SK-MEL-5 (cell line): ENCODE measurements at regions not wholly inside any gene's neighbourhood (a gene's known extent, or its start where the extent isn't known, plus 50 kb on each side); places are given as distances from the start of the nearest gene placed in this dataset.

Source experiments
- DNase-seq: peaks from one replicate; pipeline ENCODE4 v3.0.0-alpha.2; 2016; ENCODE audit warnings: low read depth, low spot score
- in situ Hi-C: cut with HindIII; loops from 2 replicates; pipeline ENCODE4 v1.10.0; 2016; ENCODE audit warnings: low sequenced_read_pairs, high pct_unique_total_duplicates, low pct_unique_long_range_greater_than_20kb

- no peak for DNase-seq
- in situ Hi-C loops: no loop called here
Observed at GRCh38 chr1:38766125-38766524, 93.4 kb downstream of the RRAGC start.

GRCh38 chr1:38763121-38763520 is 96.5 kb downstream of the RRAGC start:
- no peak for DNase-seq
- in situ Hi-C loops: no loop called here

- no peak for DNase-seq
- in situ Hi-C loops: no loop called here
Observed at GRCh38 chr1:38760562-38760961, 99.0 kb downstream of the RRAGC start.

GRCh38 chr1:38758820-38759219 is 100.8 kb downstream of the RRAGC start:
- in situ Hi-C loops: no loop called here

GRCh38 chr1:38746941-38747600 is 112.5 kb downstream of the RRAGC start:
- no peak for DNase-seq
- in situ Hi-C loops: no loop called here

More at GRCh38 chr1:38758820-38759219, 100.8 kb downstream of the RRAGC start:
- no peak for DNase-seq

- in situ Hi-C loops: no loop called here
- DNase-seq: no peak
Observed at GRCh38 chr1:38746402-38746935, 113.1 kb downstream of the RRAGC start.

GRCh38 chr1:38745476-38746401 is 113.8 kb downstream of the RRAGC start:
- in situ Hi-C loops: no loop called here
- DNase-seq: no peak

GRCh38 chr1:38744452-38745350 is 114.9 kb downstream of the RRAGC start:
- in situ Hi-C loops: no loop called here
- DNase-seq: no peak

GRCh38 chr1:38743184-38743583 is 116.4 kb downstream of the RRAGC start:
- no peak for DNase-seq
- in situ Hi-C loops: no loop called here

- in situ Hi-C loops: no loop called here
- DNase-seq: no peak
Observed at GRCh38 chr1:38741341-38741740, 118.2 kb downstream of the RRAGC start.

GRCh38 chr1:38740487-38740886 is 119.1 kb downstream of the RRAGC start:
- no peak for DNase-seq
- in situ Hi-C loops: no loop called here

GRCh38 chr1:38738207-38738606 is 121.4 kb downstream of the RRAGC start:
- DNase-seq: no peak
- in situ Hi-C loops: no loop called here

GRCh38 chr1:38736399-38736798 is 123.2 kb downstream of the RRAGC start:
- DNase-seq: no peak
- in situ Hi-C loops: no loop called here

- in situ Hi-C loops: no loop called here
- no peak for DNase-seq
Observed at GRCh38 chr1:38735651-38736161, 123.9 kb downstream of the RRAGC start.

GRCh38 chr1:38733761-38734160 is 125.8 kb downstream of the RRAGC start:
- DNase-seq: no peak
- in situ Hi-C loops: no loop called here

- in situ Hi-C loops: no loop called here
- DNase-seq: no peak
Observed at GRCh38 chr1:38730511-38731397, 128.8 kb downstream of the RRAGC start.

- no peak for DNase-seq
- in situ Hi-C loops: no loop called here
Observed at GRCh38 chr1:38728585-38728908, 131.0 kb downstream of the RRAGC start.
